Spleen (tissue), 11 donors: ENCODE measurements at regions not wholly inside any gene's neighbourhood (a gene's known extent, or its start where the extent isn't known, plus 50 kb on each side); places are given as distances from the start of the nearest gene placed in this dataset.

Experiments
- DNase-seq: peaks from one replicate; pipeline ENCODE4 v3.0.0-alpha.2; 2020
- H3K27ac ChIP-seq, 8 donors: fragments of 200-600 bp; sonication (generic) in 7 of 8; 1 replicate in 4 of 8; 2 replicates in 4 of 8; pipeline versions ENCODE4 v1.5.0 to v1.8.0; 2016 to 2021; ENCODE audit warnings: inconsistent platforms in 4 of 8, mild to moderate bottlenecking in 4 of 8, moderate library complexity in 1 of 8
- H3K27me3 ChIP-seq, 7 donors: fragments of 200-600 bp; sonication (generic) in 6 of 7; replicated peaks in 1 of 7; 1 replicate in 4 of 7; 2 replicates in 3 of 7; pipeline versions ENCODE4 v1.5.0 to v1.8.0; 2016 to 2021; ENCODE audit warnings: inconsistent platforms in 3 of 7, mild to moderate bottlenecking in 1 of 7
- H3K36me3 ChIP-seq, 6 donors: fragments of 200-600 bp; sonication (generic) in 5 of 6; 1 replicate in 4 of 6; 2 replicates in 2 of 6; pipeline versions ENCODE4 v1.5.0 to v1.8.0; 2016 to 2021; ENCODE audit warnings: inconsistent platforms in 2 of 6
- H3K4me1 ChIP-seq, 6 donors: fragments of 200-600 bp; sonication (generic) in 5 of 6; 1 replicate in 3 of 6; 2 replicates in 3 of 6; pipeline versions ENCODE4 v1.5.0 to v1.8.0; 2016 to 2021; ENCODE audit warnings: inconsistent platforms in 3 of 6
- H3K4me3 ChIP-seq, 8 donors: fragments of 200-600 bp; sonication (generic) in 7 of 8; 1 replicate in 4 of 8; 2 replicates in 4 of 8; pipeline versions ENCODE4 v1.5.0 to v1.8.0; 2016 to 2021; ENCODE audit warnings: inconsistent platforms in 4 of 8, mild to moderate bottlenecking in 4 of 8, moderate library complexity in 2 of 8
- H3K9me3 ChIP-seq, 8 donors: fragments of 200-600 bp; sonication (generic) in 7 of 8; 1 replicate in 4 of 8; 2 replicates in 4 of 8; pipeline versions ENCODE4 v1.5.0 to v1.8.0; 2016 to 2021; ENCODE audit warnings: inconsistent platforms in 4 of 8
- CTCF ChIP-seq, 11 experiments: fragments of 200-600 bp in 7 of 11; fragments of 450-650 bp in 4 of 11; sonication (generic) in 4 of 11; IDR thresholded peaks in 8 of 11; conservative IDR thresholded peaks in 3 of 11; 1 replicate in 7 of 11; 2 replicates in 4 of 11; pipeline versions ENCODE4 v1.4.0 to v1.8.0; 2016 to 2021; ENCODE audit warnings: antibody characterized with exemption in 11 of 11, inconsistent platforms in 4 of 11, mild to moderate bottlenecking in 1 of 11
- POLR2A ChIP-seq, 3 donors: fragments of 450-650 bp; IDR thresholded peaks; one replicate each; pipeline ENCODE4 v1.5.1; 2017; ENCODE audit warnings: antibody characterized with exemption in 3 of 3, mild to moderate bottlenecking in 1 of 3
- POLR2AphosphoS5 ChIP-seq, 3 donors: sonication (generic); formaldehyde crosslinking; IDR thresholded peaks; one replicate each; pipeline ENCODE4 v1.5.1; 2017; ENCODE audit warnings: antibody characterized with exemption in 3 of 3
- WGBS, 5 donors: extraction: QIAGEN DNeasy Blood & Tissue Kit in 3 of 5; methylation state at CpG; one replicate each; pipeline versions ENCODE4 v1.1.5 to v1.1.7; 2013 to 2018; 5-methylcytosine and 5-hydroxymethylcytosine counted together
- intact Hi-C: fragments of 100-400 bp; cut with DNase I; formaldehyde crosslinking; loops from one replicate; pipeline ENCODE4 v1.15.0; 2023; ENCODE audit warnings: low total_unique reads
- donor health status: healthy with polysubstance abuse.
- donor health status: DM: no; HTN: no; CAD: no; lungs with moderate emphysema.
- donor health status: DM: no; HTN: no; CAD: no.
- donor health status: Bipolar disorder and iron deficiency.
- donor health status: healthy.
- donor health status: DM: no; HTN: no; CAD: no.
- donor health status: DM: yes; HTN: yes; CAD: no.

DNA sequence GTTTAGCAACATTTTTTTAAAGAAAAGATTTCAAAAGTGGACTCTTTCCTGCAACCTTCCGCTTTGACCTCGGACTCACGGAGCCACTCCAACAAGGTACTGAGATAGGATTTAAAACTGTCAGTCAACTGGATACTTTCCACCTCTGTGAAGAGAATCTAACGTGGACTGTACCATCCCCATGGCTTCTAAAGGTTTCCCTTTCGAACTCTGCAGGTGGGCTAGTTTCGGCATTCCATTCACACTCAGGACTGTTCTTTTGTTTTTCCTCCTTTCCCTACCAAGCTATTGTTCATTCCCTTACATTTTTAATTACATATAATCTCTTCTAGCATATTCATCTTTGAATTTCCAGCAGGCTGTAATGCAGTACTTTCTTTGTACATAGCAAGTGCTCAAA, 88.5 kb upstream of the AKIP1 start:
- no peak for DNase-seq
- Histone ChIP-seq H3K36me3 (no peaks in the 10 kb centered on the region), H3K9me3 (no peaks in the 10 kb centered on the region), H3K4me3 (no peak overlapping the region), H3K4me1 (peaks cover 0 to 14% (median 5%) of the 10 kb centered on the region in 6 donors), H3K27me3 (no peaks in the 10 kb centered on the region), H3K27ac (no peak overlapping the region)
- intact Hi-C loops, result no loop called here
- 74 to 79% (median 76%) methylated on average over 6 of the region's 6 CpGs for WGBS, 5 donors
- no peak for TF ChIP-seq POLR2A (IDR thresholded peaks at IDR 0.05)
- TF ChIP-seq POLR2AphosphoS5 (IDR thresholded peaks at IDR 0.05), result no peak
- no peak for TF ChIP-seq CTCF (IDR thresholded peaks at IDR 0.05 in 8 of 11, conservative IDR thresholded peaks at IDR 0.05 in 3 of 11)

GRCh38 chr11:8823174-8823742, 87.7 kb upstream of the AKIP1 start:
- Histone ChIP-seq H3K4me1 (peaks cover 0 to 22% (median 13%) of the 10 kb centered on the region in 6 donors), H3K9me3 (no peaks in the 10 kb centered on the region), H3K36me3 (no peaks in the 10 kb centered on the region), H3K27ac (no peak overlapping the region), H3K4me3 (no peak overlapping the region), H3K27me3 (no peaks in the 10 kb centered on the region)
- no peak for DNase-seq
- TF ChIP-seq CTCF (IDR thresholded peaks at IDR 0.05 in 8 of 11, conservative IDR thresholded peaks at IDR 0.05 in 3 of 11), result no peak
- TF ChIP-seq POLR2A (IDR thresholded peaks at IDR 0.05), result no peak
- TF ChIP-seq POLR2AphosphoS5 (IDR thresholded peaks at IDR 0.05), result no peak
- 43 to 85% (median 70%) methylated on average over 2 of the region's 2 CpGs for WGBS, 5 donors
- intact Hi-C loops, result no loop called here

- DNase-seq, result no peak
- peak overlapping the region in 6 of 8 donors; percentile 7 to 66 (median 63) for H3K27ac ChIP-seq
- H3K9me3 ChIP-seq, result no peaks in the 10 kb centered on the region
Observed at GRCh38 chr11:8826139-8826786, 84.7 kb upstream of the AKIP1 start.

GRCh38 chr11:8826901-8827560, 84.0 kb upstream of the AKIP1 start:
- Histone ChIP-seq H3K36me3 (no peaks in the 10 kb centered on the region), H3K27me3 (no peaks in the 10 kb centered on the region), H3K4me3 (no peak overlapping the region), H3K4me1 (peaks cover 0 to 28% (median 18%) of the 10 kb centered on the region in 6 donors), H3K27ac (peak overlapping the region in 6 of 8 donors; percentile 26 to 66 (median 63)), H3K9me3 (no peaks in the 10 kb centered on the region)
- DNase-seq, result no peak
- TF ChIP-seq POLR2AphosphoS5 (IDR thresholded peaks at IDR 0.05), result peak in 1 of 3 donors; percentile 72
- TF ChIP-seq CTCF (IDR thresholded peaks at IDR 0.05 in 8 of 11, conservative IDR thresholded peaks at IDR 0.05 in 3 of 11), result no peak
- intact Hi-C loops, result no loop called here
- 33 to 56% (median 47%) methylated on average over 6 of the region's 6 CpGs for WGBS, 5 donors

More at GRCh38 chr11:8826139-8826786, 84.7 kb upstream of the AKIP1 start:
- Histone ChIP-seq H3K4me1 (peaks cover 0 to 28% (median 17%) of the 10 kb centered on the region in 6 donors), H3K36me3 (no peaks in the 10 kb centered on the region), H3K27me3 (no peaks in the 10 kb centered on the region), H3K4me3 (no peak overlapping the region)
- TF ChIP-seq POLR2AphosphoS5 (IDR thresholded peaks at IDR 0.05) (peak in 1 of 3 donors; percentile 57), POLR2A (IDR thresholded peaks at IDR 0.05) (no peak)
- WGBS, 5 donors, result 61 to 80% (median 78%) methylated on average over 6 of the region's 6 CpGs
- intact Hi-C loops, result no loop called here
